ENCODE measurements at regions not wholly inside any gene's neighbourhood (a gene's known extent, or its start where the extent isn't known, plus 50 kb on each side); places are given as distances from the start of the nearest gene placed in this dataset.

- TF ChIP-seq JUN (IDR thresholded peaks at IDR 0.05; ENCODE audit: low read depth, low read length): no peak
- no peak for TF ChIP-seq SIN3A (conservative IDR thresholded peaks at IDR 0.05 in 1 of 2, IDR thresholded peaks at IDR 0.05 in 1 of 2; ENCODE audit: low read depth in 1 of 2, low read length in 2 of 2)
- TF ChIP-seq SRF (IDR thresholded peaks at IDR 0.05; ENCODE audit: low read depth, low read length): no peak
Measured at GRCh38 chr1:184253921-184254320, 132.9 kb upstream of the C1orf21 start (continued).
